Skeletal muscle tissue (tissue), 3 donors: ENCODE measurements at regions not wholly inside any gene's neighbourhood (a gene's known extent, or its start where the extent isn't known, plus 50 kb on each side); places are given as distances from the start of the nearest gene placed in this dataset.

Experiments used
- H3K27ac ChIP-seq: one replicate; pipeline ENCODE4 v1.7.0; 2013; ENCODE audit warnings: mild to moderate bottlenecking, low read depth, low read length, inconsistent platforms
- H3K27me3 ChIP-seq, 3 donors: one replicate each; pipeline ENCODE4 v1.7.0; 2013; ENCODE audit warnings: low read length in 3 of 3; ENCODE audit not compliant: control insufficient read depth in 3 of 3, insufficient read depth in 3 of 3
- H3K36me3 ChIP-seq, 3 donors: one replicate each; pipeline ENCODE4 v1.7.0; 2013; ENCODE audit warnings: low read length in 3 of 3; ENCODE audit not compliant: control insufficient read depth in 3 of 3, insufficient read depth in 3 of 3
- H3K4me1 ChIP-seq, 3 donors: one replicate each; pipeline ENCODE4 v1.7.0; 2013; ENCODE audit warnings: low read length in 3 of 3, mild to moderate bottlenecking in 3 of 3; ENCODE audit not compliant: control insufficient read depth in 3 of 3, insufficient read depth in 3 of 3
- H3K4me3 ChIP-seq, 3 donors: one replicate each; pipeline ENCODE4 v1.7.0; 2013; ENCODE audit warnings: low read length in 3 of 3
- H3K9ac ChIP-seq, 3 donors: one replicate each; pipeline ENCODE4 v1.7.0; 2013; ENCODE audit warnings: low read length in 3 of 3, mild to moderate bottlenecking in 3 of 3, moderate library complexity in 2 of 3, low read depth in 1 of 3
- H3K9me3 ChIP-seq, 3 donors: one replicate each; pipeline ENCODE4 v1.7.0; 2013; ENCODE audit warnings: low read length in 3 of 3; ENCODE audit not compliant: control insufficient read depth in 3 of 3
- donor health status: Osteomylitis.

GRCh38 chr10:53430127-53430891 is 657.7 kb upstream of the MBL2 start:
- Histone ChIP-seq H3K9ac (no peak overlapping the region), H3K27me3 (no peaks in the 10 kb centered on the region), H3K4me3 (no peak overlapping the region), H3K4me1 (no peaks in the 10 kb centered on the region), H3K36me3 (no peaks in the 10 kb centered on the region), H3K27ac (no peak overlapping the region), H3K9me3 (no peaks in the 10 kb centered on the region)

GRCh38 chr10:53422223-53422888 is 649.8 kb upstream of the MBL2 start:
- no peaks in the 10 kb centered on the region for H3K36me3 ChIP-seq
- no peaks in the 10 kb centered on the region for H3K27me3 ChIP-seq
- no peak overlapping the region for H3K27ac ChIP-seq
- H3K4me3 ChIP-seq = no peak overlapping the region
- no peak overlapping the region for H3K9ac ChIP-seq
- H3K9me3 ChIP-seq = no peaks in the 10 kb centered on the region
- no peaks in the 10 kb centered on the region for H3K4me1 ChIP-seq

- Histone ChIP-seq H3K36me3 (no peaks in the 10 kb centered on the region), H3K9me3 (no peaks in the 10 kb centered on the region), H3K9ac (no peak overlapping the region), H3K4me3 (no peak overlapping the region), H3K4me1 (no peaks in the 10 kb centered on the region), H3K27ac (no peak overlapping the region), H3K27me3 (no peaks in the 10 kb centered on the region)
Measured at GRCh38 chr10:53412651-53413050, 640.1 kb upstream of the MBL2 start.

- H3K9me3 ChIP-seq = no peaks in the 10 kb centered on the region
- no peak overlapping the region for H3K27ac ChIP-seq
- no peak overlapping the region for H3K4me3 ChIP-seq
- no peak overlapping the region for H3K9ac ChIP-seq
- no peaks in the 10 kb centered on the region for H3K36me3 ChIP-seq
- no peaks in the 10 kb centered on the region for H3K27me3 ChIP-seq
- H3K4me1 ChIP-seq = peaks cover 7 to 9% (median 9%) of the 10 kb centered on the region in 3 donors
Measured at GRCh38 chr10:53406532-53406931, 633.9 kb upstream of the MBL2 start.

DNA sequence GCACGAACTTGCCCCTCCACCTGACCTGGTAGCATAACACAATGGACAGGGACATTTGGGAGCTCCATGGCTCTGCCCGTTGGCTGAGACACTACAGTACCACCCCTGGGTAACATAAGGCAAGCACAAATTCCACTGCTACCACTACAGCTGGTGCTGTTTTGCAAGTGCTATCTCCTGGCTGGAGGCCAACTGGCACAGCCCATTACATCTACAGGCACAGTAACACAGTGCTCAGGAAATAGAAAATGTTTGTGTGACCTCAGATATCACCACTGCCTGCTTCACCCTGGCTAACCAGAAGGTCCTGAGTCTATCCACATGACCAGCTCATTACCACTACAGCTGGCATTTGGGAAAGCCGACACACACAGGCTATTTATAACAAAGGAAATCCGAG is 631.1 kb upstream of the MBL2 start:
- peaks cover 7 to 9% (median 9%) of the 10 kb centered on the region in 3 donors for H3K4me1 ChIP-seq
- no peak overlapping the region for H3K9ac ChIP-seq
- no peaks in the 10 kb centered on the region for H3K36me3 ChIP-seq
- H3K27ac ChIP-seq = peak overlapping the region; percentile 56
- H3K4me3 ChIP-seq = no peak overlapping the region
- H3K9me3 ChIP-seq = no peaks in the 10 kb centered on the region
- H3K27me3 ChIP-seq = no peaks in the 10 kb centered on the region

DNA sequence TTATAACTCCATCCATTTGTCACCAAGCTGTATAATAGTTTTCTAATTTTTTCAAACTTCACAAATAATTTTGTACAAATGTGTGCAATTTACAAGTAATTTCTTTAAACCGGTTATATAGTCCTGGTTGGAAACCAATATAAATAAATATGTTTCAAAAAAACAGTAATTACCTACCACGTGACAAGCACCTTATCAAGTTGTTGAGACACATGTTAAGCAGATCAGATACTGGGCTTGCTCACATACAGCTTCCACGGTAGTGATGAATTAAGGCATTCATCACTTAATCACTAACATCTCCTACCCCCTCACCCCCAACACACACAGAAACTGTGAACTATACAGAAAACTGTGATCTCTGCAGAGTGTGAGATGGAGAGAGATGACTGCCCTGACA is 630.0 kb upstream of the MBL2 start:
- Histone ChIP-seq H3K4me3 (no peak overlapping the region), H3K9me3 (no peaks in the 10 kb centered on the region), H3K36me3 (no peaks in the 10 kb centered on the region), H3K9ac (no peak overlapping the region), H3K4me1 (peaks cover 7 to 9% (median 9%) of the 10 kb centered on the region in 3 donors), H3K27ac (no peak overlapping the region), H3K27me3 (no peaks in the 10 kb centered on the region)

- Histone ChIP-seq H3K36me3 (no peaks in the 10 kb centered on the region), H3K4me1 (peaks cover 7 to 9% (median 9%) of the 10 kb centered on the region in 3 donors), H3K9me3 (no peaks in the 10 kb centered on the region), H3K9ac (no peak overlapping the region), H3K27ac (no peak overlapping the region), H3K4me3 (no peak overlapping the region), H3K27me3 (no peaks in the 10 kb centered on the region)
Measured at GRCh38 chr10:53401536-53401935, 629.0 kb upstream of the MBL2 start.

DNA sequence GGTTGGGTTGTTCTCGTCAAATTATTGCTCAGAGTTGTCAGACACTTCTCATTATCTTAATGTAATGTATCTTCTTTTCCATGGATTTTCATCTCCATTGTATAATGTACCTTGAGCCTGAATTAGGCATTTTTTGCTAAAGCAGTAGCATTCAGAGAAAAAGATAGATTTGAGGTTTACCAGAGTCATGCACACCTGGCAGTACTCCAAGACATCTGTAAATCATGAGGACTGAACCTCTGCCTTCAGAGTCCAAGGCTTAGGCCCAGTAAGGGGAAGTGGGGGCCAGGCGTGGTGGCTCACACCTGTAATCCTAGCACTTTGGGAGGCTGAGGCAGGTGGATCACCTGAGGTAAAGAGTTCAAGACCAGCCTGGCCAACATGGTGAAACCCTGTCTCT is 624.3 kb upstream of the MBL2 start:
- H3K4me1 ChIP-seq = no peaks in the 10 kb centered on the region

GRCh38 chr10:53395449-53395848 is 622.9 kb upstream of the MBL2 start:
- H3K9me3 ChIP-seq = no peaks in the 10 kb centered on the region
- no peaks in the 10 kb centered on the region for H3K27me3 ChIP-seq
- H3K4me1 ChIP-seq = no peaks in the 10 kb centered on the region
- H3K4me3 ChIP-seq = no peak overlapping the region
- no peak overlapping the region for H3K27ac ChIP-seq
- H3K9ac ChIP-seq = no peak overlapping the region
- H3K36me3 ChIP-seq = no peaks in the 10 kb centered on the region

More for the DNA sequence above, 624.3 kb upstream of the MBL2 start:
- Histone ChIP-seq H3K9ac (no peak overlapping the region), H3K9me3 (no peaks in the 10 kb centered on the region), H3K27ac (no peak overlapping the region), H3K4me3 (no peak overlapping the region), H3K36me3 (no peaks in the 10 kb centered on the region), H3K27me3 (no peaks in the 10 kb centered on the region)

DNA sequence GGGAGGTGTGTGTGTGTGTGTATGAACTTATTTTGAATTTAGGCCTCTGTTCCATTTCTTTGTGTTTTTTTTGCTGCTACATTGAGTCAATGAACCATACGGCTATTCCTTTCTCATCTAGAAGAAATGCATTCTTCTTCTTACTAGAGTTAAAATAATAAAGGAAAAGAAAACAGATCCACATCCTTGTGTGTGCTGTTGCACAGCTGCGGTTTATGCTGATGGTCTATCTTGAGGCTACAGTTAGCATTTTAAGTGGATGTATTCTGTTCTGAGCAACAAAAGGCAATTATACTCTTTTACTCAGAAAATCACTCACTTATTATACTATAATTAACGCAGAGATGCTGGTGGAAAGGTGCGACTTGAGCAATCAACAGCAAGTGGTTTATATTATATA is 615.0 kb upstream of the MBL2 start:
- no peak overlapping the region for H3K9ac ChIP-seq
- no peaks in the 10 kb centered on the region for H3K27me3 ChIP-seq
- no peak overlapping the region for H3K27ac ChIP-seq
- no peak overlapping the region for H3K4me3 ChIP-seq
- H3K36me3 ChIP-seq = no peaks in the 10 kb centered on the region
- H3K9me3 ChIP-seq = no peaks in the 10 kb centered on the region
- H3K4me1 ChIP-seq = no peaks in the 10 kb centered on the region
